ENCODE measurements at regions not wholly inside any gene's neighbourhood (a gene's known extent, or its start where the extent isn't known, plus 50 kb on each side); places are given as distances from the start of the nearest gene placed in this dataset.

DNA sequence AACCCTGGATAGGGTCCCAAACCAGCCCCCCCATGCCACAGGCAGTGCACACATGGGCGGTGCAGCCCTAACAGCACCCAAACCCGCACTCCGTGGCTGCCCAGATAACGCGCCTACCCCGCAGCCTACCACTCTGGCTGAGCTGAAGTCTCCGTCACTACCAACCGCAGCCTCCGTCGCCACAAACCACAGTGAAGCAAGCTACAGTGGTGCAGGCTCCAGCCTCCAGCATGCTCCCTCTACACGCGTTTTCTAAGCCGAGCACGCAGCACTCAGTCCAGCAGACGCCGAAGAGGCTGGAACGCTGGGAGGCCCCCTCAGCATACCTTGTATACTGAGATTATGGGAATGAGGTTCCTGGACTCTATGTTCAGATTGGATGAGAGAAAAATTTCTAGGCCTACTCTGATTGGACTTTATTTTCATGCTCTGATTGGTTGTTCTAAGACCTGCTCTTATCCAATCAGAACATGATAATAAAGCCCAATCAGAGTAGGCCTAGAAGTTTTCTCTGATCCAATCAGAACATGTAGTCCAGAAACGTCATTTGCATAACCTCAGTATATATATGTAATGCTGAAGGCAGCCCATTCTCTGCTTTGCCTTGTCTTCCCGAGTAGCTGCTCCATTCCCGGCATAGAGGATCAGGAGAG is 56.7 kb upstream of the C1QTNF9B start:
- TF ChIP-seq, protein P1, sequence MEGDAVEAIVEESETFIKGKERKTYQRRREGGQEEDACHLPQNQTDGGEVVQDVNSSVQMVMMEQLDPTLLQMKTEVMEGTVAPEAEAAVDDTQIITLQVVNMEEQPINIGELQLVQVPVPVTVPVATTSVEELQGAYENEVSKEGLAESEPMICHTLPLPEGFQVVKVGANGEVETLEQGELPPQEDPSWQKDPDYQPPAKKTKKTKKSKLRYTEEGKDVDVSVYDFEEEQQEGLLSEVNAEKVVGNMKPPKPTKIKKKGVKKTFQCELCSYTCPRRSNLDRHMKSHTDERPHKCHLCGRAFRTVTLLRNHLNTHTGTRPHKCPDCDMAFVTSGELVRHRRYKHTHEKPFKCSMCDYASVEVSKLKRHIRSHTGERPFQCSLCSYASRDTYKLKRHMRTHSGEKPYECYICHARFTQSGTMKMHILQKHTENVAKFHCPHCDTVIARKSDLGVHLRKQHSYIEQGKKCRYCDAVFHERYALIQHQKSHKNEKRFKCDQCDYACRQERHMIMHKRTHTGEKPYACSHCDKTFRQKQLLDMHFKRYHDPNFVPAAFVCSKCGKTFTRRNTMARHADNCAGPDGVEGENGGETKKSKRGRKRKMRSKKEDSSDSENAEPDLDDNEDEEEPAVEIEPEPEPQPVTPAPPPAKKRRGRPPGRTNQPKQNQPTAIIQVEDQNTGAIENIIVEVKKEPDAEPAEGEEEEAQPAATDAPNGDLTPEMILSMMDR (IDR thresholded peaks at IDR 0.05), result no peak
- no peak for TF ChIP-seq EZH2 (IDR thresholded peaks at IDR 0.05; ENCODE audit: borderline replicate concordance, insufficient read depth, low read depth, low read length, poor library complexity, severe bottlenecking)
